GM21423 (cell line): ENCODE measurements at regions not wholly inside any gene's neighbourhood (a gene's known extent, or its start where the extent isn't known, plus 50 kb on each side); places are given as distances from the start of the nearest gene placed in this dataset.
"Not testable (repeated sequence)": the region's sequence is repeated elsewhere in the genome, so short reads cannot be mapped to it uniquely, and the experiment has no call there.

Experiments used
- ATAC-seq: cut with Tn5 transposase; IDR thresholded peaks from one replicate; pipeline ENCODE4 v1.9.1; 2021; ENCODE audit warnings: mild to moderate bottlenecking, moderate library complexity; ENCODE audit not compliant: unreplicated experiment

- no peak for ATAC-seq
Observed at GRCh38 chr7:136138991-136139390, 161.8 kb upstream of the MTPN start.

GRCh38 chr7:136136906-136137454, 159.8 kb upstream of the MTPN start:
- no peak for ATAC-seq

GRCh38 chr7:136134503-136134902, 157.3 kb upstream of the MTPN start:
- no peak for ATAC-seq

- ATAC-seq, result no peak
Observed at GRCh38 chr7:136133551-136133950, 156.4 kb upstream of the MTPN start.

- no peak for ATAC-seq
Observed at GRCh38 chr7:136131304-136131630, 154.1 kb upstream of the MTPN start.

- no peak for ATAC-seq
Observed at GRCh38 chr7:136130511-136131303, 153.5 kb upstream of the MTPN start.

GRCh38 chr7:136128050-136128449, 150.9 kb upstream of the MTPN start:
- ATAC-seq, result no peak

- no peak for ATAC-seq
Observed at GRCh38 chr7:136123352-136123751, 146.2 kb upstream of the MTPN start.

GRCh38 chr7:136122026-136122425, 144.9 kb upstream of the MTPN start:
- ATAC-seq, result no peak

GRCh38 chr7:136117539-136117938, 140.4 kb upstream of the MTPN start:
- no peak for ATAC-seq

GRCh38 chr7:136116186-136116585, 139.0 kb upstream of the MTPN start:
- ATAC-seq, result no peak

- peak; percentile 99 for ATAC-seq
Observed at GRCh38 chr7:136114966-136115762, 138.0 kb upstream of the MTPN start.

- not testable (repeated sequence) for ATAC-seq
Observed at GRCh38 chr7:136114467-136114866, 137.3 kb upstream of the MTPN start.

- not testable (repeated sequence) for ATAC-seq
Observed at GRCh38 chr7:136109037-136109436, 131.9 kb upstream of the MTPN start.

- ATAC-seq, result no peak
Observed at GRCh38 chr7:136105191-136105590, 128.0 kb upstream of the MTPN start.

- ATAC-seq, result no peak
Observed at GRCh38 chr7:136104269-136104603, 127.1 kb upstream of the MTPN start.

- ATAC-seq, result no peak
Observed at GRCh38 chr7:136103545-136104268, 126.5 kb upstream of the MTPN start.

GRCh38 chr7:136102881-136103280, 125.7 kb upstream of the MTPN start:
- ATAC-seq, result no peak

GRCh38 chr7:136092714-136093113, 115.6 kb upstream of the MTPN start:
- ATAC-seq, result not testable (repeated sequence)

- ATAC-seq, result no peak
Observed at GRCh38 chr7:136087881-136088280, 110.7 kb upstream of the MTPN start.

- peak; percentile 79 for ATAC-seq
Observed at GRCh38 chr7:136086712-136087111, 109.6 kb upstream of the MTPN start.
